H1 (cell line): ENCODE measurements at regions not wholly inside any gene's neighbourhood (a gene's known extent, or its start where the extent isn't known, plus 50 kb on each side); places are given as distances from the start of the nearest gene placed in this dataset.

Experiments
- CHD2 ChIP-seq: IDR thresholded peaks from 2 replicates; pipeline ENCODE4 v1.6.1; 2012; ENCODE audit warnings: low read length, improper control_type of control experiment
- CHD7 ChIP-seq: fragments of 300-600 bp; sonication (generic); IDR thresholded peaks from 2 replicates; pipeline ENCODE4 v1.7.1; 2012; ENCODE audit warnings: low read length, moderate library complexity, mild to moderate bottlenecking, inconsistent platforms; ENCODE audit not compliant: insufficient replicate concordance
- GABPA ChIP-seq: IDR thresholded peaks from 2 replicates; pipeline ENCODE4 v1.6.1; 2011; ENCODE audit warnings: mild to moderate bottlenecking, low read length, moderate library complexity, borderline replicate concordance; ENCODE audit not compliant: insufficient read depth
- SP1 ChIP-seq: IDR thresholded peaks from 2 replicates; pipeline ENCODE4 v1.6.1; 2011; ENCODE audit warnings: low read depth, low read length

GRCh38 chr3:180359953-180360279, 242.0 kb upstream of the TTC14 start (continued):
- TF ChIP-seq CHD7 (no peak), CHD2 (no peak), SP1 (no peak), GABPA (no peak)
